ENCODE measurements at regions not wholly inside any gene's neighbourhood (a gene's known extent, or its start where the extent isn't known, plus 50 kb on each side); places are given as distances from the start of the nearest gene placed in this dataset.

- DNase-seq: no peak
- no peaks in the 10 kb centered on the region for H3K9me2 ChIP-seq
- H3K4me1 ChIP-seq (ENCODE audit: control insufficient read depth in 1 of 2, insufficient read depth in 2 of 2, low read depth in 1 of 2, low read length in 1 of 2): no peaks in the 10 kb centered on the region
- ChIA-PET POLR2A (no interaction called here), CTCF (no interaction called here)
- no peak overlapping the region for H3K4me3 ChIP-seq (ENCODE audit: low read depth in 2 of 2, low read length in 1 of 2)
- H3K4me2 ChIP-seq: no peak overlapping the region
- no peak for TF ChIP-seq USF2 (IDR thresholded peaks at IDR 0.05; ENCODE audit: borderline replicate concordance, low read depth, low read length)
- no peak for TF ChIP-seq FOXJ3 (CRISPR knock-in tag; IDR thresholded peaks at IDR 0.05)
- no peak for TF ChIP-seq FOSL2 (IDR thresholded peaks at IDR 0.05; ENCODE audit: borderline replicate concordance, low read depth)
- no peak for TF ChIP-seq MXI1 (IDR thresholded peaks at IDR 0.05; ENCODE audit: low read depth, low read length)
- no peak for TF ChIP-seq PBX3 (IDR thresholded peaks at IDR 0.05)
- TF ChIP-seq RCOR1 (IDR thresholded peaks at IDR 0.05; ENCODE audit: low read length): no peak
- no peak for TF ChIP-seq TEAD4 (IDR thresholded peaks at IDR 0.05; ENCODE audit: borderline replicate concordance, insufficient read depth)
- no peak for TF ChIP-seq RAD21 (IDR thresholded peaks at IDR 0.05; ENCODE audit: low read length)
- no peak for TF ChIP-seq NRF1 (IDR thresholded peaks at IDR 0.05; ENCODE audit: low read depth, low read length)
- TF ChIP-seq IRF3 (IDR thresholded peaks at IDR 0.05; ENCODE audit: low read depth, low read length): no peak
- no peak for TF ChIP-seq USF1 (IDR thresholded peaks at IDR 0.05; ENCODE audit: borderline replicate concordance, low read depth)
- TF ChIP-seq SMC3 (IDR thresholded peaks at IDR 0.05; ENCODE audit: low read depth, low read length): no peak
- TF ChIP-seq GABPA (IDR thresholded peaks at IDR 0.05; ENCODE audit: low read depth): no peak
- no peak for TF ChIP-seq MEF2A (IDR thresholded peaks at IDR 0.05; ENCODE audit: borderline replicate concordance, low read depth)
- no peak for TF ChIP-seq YY1 (IDR thresholded peaks at IDR 0.05; ENCODE audit: low read depth)
- TF ChIP-seq CTCF (IDR thresholded peaks at IDR 0.05): no peak
- no peak for TF ChIP-seq GATA2 (CRISPR knock-in tag; IDR thresholded peaks at IDR 0.05)
- H4K20me1 ChIP-seq (ENCODE audit: insufficient read depth): no peaks in the 10 kb centered on the region
- no peaks in the 10 kb centered on the region for H3K27me3 ChIP-seq (ENCODE audit: insufficient read depth)
- H3K9ac ChIP-seq: no peak overlapping the region
- no peak overlapping the region for H2AFZ ChIP-seq (ENCODE audit: low read depth)
- no peaks in the 10 kb centered on the region for H3F3A ChIP-seq (replicated peaks; ENCODE audit: insufficient read depth)
- no peak overlapping the region for H3K27ac ChIP-seq (ENCODE audit: low read depth in 2 of 2, low read length in 1 of 2)
- no peaks in the 10 kb centered on the region for H3K79me2 ChIP-seq (ENCODE audit: insufficient read depth)
- H3K9me3 ChIP-seq: no peaks in the 10 kb centered on the region
- no peaks in the 10 kb centered on the region for H3K36me3 ChIP-seq (replicated peaks in 1 of 2; ENCODE audit: control insufficient read depth in 1 of 2, insufficient read depth in 2 of 2, low read length in 1 of 2)
Measured at GRCh38 chr1:118578276-118578675, 393.2 kb upstream of the SPAG17 start.

Data from SK-N-SH (cell line).